ENCODE measurements at regions not wholly inside any gene's neighbourhood (a gene's known extent, or its start where the extent isn't known, plus 50 kb on each side); places are given as distances from the start of the nearest gene placed in this dataset.
A peak's percentile ranks its signal among the peaks of the same experiment; 100 is the strongest.

- CTCF ChIA-PET (ENCODE audit: partially characterized antibody): interaction anchor here (0.6 kb wide), 1 partner anchor 43 kb away, joined by 3 read pairs; no protein-coding TSS in a partner anchor
- Histone ChIP-seq H3K36me3 (ENCODE audit: control insufficient read depth in 2 of 4, insufficient read depth in 4 of 4, low read length in 3 of 4) (no peaks in the 10 kb centered on the region), H4K8ac (ENCODE audit: extremely low read depth, insufficient read depth, low read length) (no peak overlapping the region), H2BK20ac (ENCODE audit: low read length) (no peak overlapping the region), H3K23ac (ENCODE audit: insufficient read length) (no peak overlapping the region), H2BK120ac (replicated peaks; ENCODE audit: low read depth, low read length) (no peak overlapping the region), H3K27ac (ENCODE audit: low read depth, low read length) (no peak overlapping the region), H4K91ac (replicated peaks; ENCODE audit: insufficient read length, low read length) (no peak overlapping the region), H3K9me3 (ENCODE audit: insufficient read depth in 2 of 2, low read depth in 1 of 2, low read length in 1 of 2) (no peaks in the 10 kb centered on the region), H2BK15ac (ENCODE audit: low read length) (no peak overlapping the region), H3K4me3 (ENCODE audit: extremely low read depth in 1 of 4, insufficient read depth in 2 of 4, low read depth in 3 of 4, low read length in 4 of 4) (no peak overlapping the region), H3K4ac (replicated peaks; ENCODE audit: insufficient read length, low read depth, low read length) (no peak overlapping the region), H3K27me3 (replicated peaks in 1 of 4; ENCODE audit: control insufficient read depth in 3 of 4, extremely low read depth in 1 of 4, insufficient read depth in 3 of 4, low read length in 3 of 4) (no peaks in the 10 kb centered on the region), H3K23me2 (ENCODE audit: low read depth, low read length) (no peaks in the 10 kb centered on the region), H2BK12ac (ENCODE audit: low read depth, low read length) (no peak overlapping the region), H2BK5ac (ENCODE audit: low read depth, low read length) (no peak overlapping the region), H4K20me1 (replicated peaks in 1 of 2; ENCODE audit: control insufficient read depth in 1 of 2, insufficient read depth in 2 of 2, low read length in 2 of 2) (no peaks in the 10 kb centered on the region), H2AK5ac (ENCODE audit: low read depth, low read length) (no peak overlapping the region), H3K14ac (ENCODE audit: insufficient read length) (no peak overlapping the region), H3K79me2 (ENCODE audit: control insufficient read depth in 1 of 2, insufficient read depth in 2 of 2, low read length in 2 of 2) (no peaks in the 10 kb centered on the region), H3K79me1 (ENCODE audit: low read depth, low read length) (no peaks in the 10 kb centered on the region), H3K18ac (ENCODE audit: extremely low read depth, low read length) (no peak overlapping the region), H3K4me2 (ENCODE audit: insufficient read depth in 1 of 2, low read depth in 2 of 2, low read length in 2 of 2) (no peak overlapping the region), H3K56ac (replicated peaks; ENCODE audit: insufficient read length, low read depth, low read length) (no peak overlapping the region), H3K4me1 (replicated peaks in 1 of 4; ENCODE audit: control insufficient read depth in 3 of 4, insufficient read depth in 4 of 4, low read length in 3 of 4) (peaks cover 0 to 3% (median 0%) of the 10 kb centered on the region in 4 experiments; a peak in 1 of 7 replicates), H4K5ac (ENCODE audit: insufficient read length, low read depth, low read length) (no peak overlapping the region), H2AFZ (ENCODE audit: low read length) (no peak overlapping the region), H3K9ac (replicated peaks in 1 of 4; ENCODE audit: extremely low read depth in 1 of 4, low read depth in 3 of 4, low read length in 3 of 4) (no peak overlapping the region)
- WGBS, 2 experiments (ENCODE audit: extremely low coverage in 1 of 2, insufficient coverage in 1 of 2, insufficient read length in 1 of 2, insufficient replicate concordance in 2 of 2, low coverage in 1 of 2, low lambda C conversion rate in 2 of 2, missing lambda C conversion rate in 1 of 2): 79% methylated on average over 2 of the region's 2 CpGs; no CpG with 5 or more reads in 1 of the 2 experiments
- no peak for TF ChIP-seq EP300 (IDR thresholded peaks at IDR 0.05; ENCODE audit: borderline replicate concordance in 1 of 2, low read depth in 2 of 2, low read length in 2 of 2)
- TF ChIP-seq CBX5 (IDR thresholded peaks at IDR 0.05; ENCODE audit: low read depth, low read length): no peak
- peak; percentile 39 for TF ChIP-seq SIX5 (IDR thresholded peaks at IDR 0.05; ENCODE audit: low read depth, low read length)
- no peak for TF ChIP-seq CHD2 (IDR thresholded peaks at IDR 0.05; ENCODE audit: low read length)
- no peak for TF ChIP-seq GABPA (IDR thresholded peaks at IDR 0.05; ENCODE audit: borderline replicate concordance, insufficient read depth, low read length)
- DNase-seq (ENCODE audit: low read depth in 1 of 2, low spot score in 2 of 2) (no peak), FAIRE-seq (peak; percentile 66)
- POLR2A ChIA-PET (ENCODE audit: partially characterized antibody): no interaction called here
Observed at GRCh38 chr22:27228771-27229170, 571.4 kb downstream of the MIAT start.

Measured in H1 (cell line).